ENCODE measurements at regions not wholly inside any gene's neighbourhood (a gene's known extent, or its start where the extent isn't known, plus 50 kb on each side); places are given as distances from the start of the nearest gene placed in this dataset.

- H3K9me3 ChIP-seq = no peaks in the 10 kb centered on the region
- in situ Hi-C loops (cut with MboI; ENCODE audit: low sequenced_read_pairs) = no loop called here
- H3K4me3 ChIP-seq = no peak overlapping the region
- H3K4me1 ChIP-seq = peaks cover 28% of the 10 kb centered on the region
- no peak for DNase-seq (ENCODE audit: low spot score in 2 of 2)
- H3K36me3 ChIP-seq (replicated peaks) = no peaks in the 10 kb centered on the region
- H3K27me3 ChIP-seq (ENCODE audit: low read depth) = no peaks in the 10 kb centered on the region
Observed at GRCh38 chr12:80045594-80045993, 53.7 kb upstream of the OTOGL start.

- Histone ChIP-seq H3K36me3 (replicated peaks) (no peaks in the 10 kb centered on the region), H3K4me1 (peaks cover 28% of the 10 kb centered on the region), H3K9me3 (no peaks in the 10 kb centered on the region), H3K27me3 (ENCODE audit: low read depth) (no peaks in the 10 kb centered on the region), H3K4me3 (no peak overlapping the region)
- DNase-seq (ENCODE audit: low spot score in 2 of 2) = no peak
- in situ Hi-C loops (cut with MboI; ENCODE audit: low sequenced_read_pairs) = no loop called here
Observed at GRCh38 chr12:80044694-80045046, 54.7 kb upstream of the OTOGL start.

- Histone ChIP-seq H3K27me3 (ENCODE audit: low read depth) (no peaks in the 10 kb centered on the region), H3K36me3 (replicated peaks) (no peaks in the 10 kb centered on the region), H3K9me3 (no peaks in the 10 kb centered on the region), H3K4me1 (peaks cover 16% of the 10 kb centered on the region), H3K4me3 (no peak overlapping the region)
- in situ Hi-C loops (cut with MboI; ENCODE audit: low sequenced_read_pairs) = no loop called here
- DNase-seq (ENCODE audit: low spot score in 2 of 2) = no peak
Observed at GRCh38 chr12:80041692-80042091, 57.6 kb upstream of the OTOGL start.

DNA sequence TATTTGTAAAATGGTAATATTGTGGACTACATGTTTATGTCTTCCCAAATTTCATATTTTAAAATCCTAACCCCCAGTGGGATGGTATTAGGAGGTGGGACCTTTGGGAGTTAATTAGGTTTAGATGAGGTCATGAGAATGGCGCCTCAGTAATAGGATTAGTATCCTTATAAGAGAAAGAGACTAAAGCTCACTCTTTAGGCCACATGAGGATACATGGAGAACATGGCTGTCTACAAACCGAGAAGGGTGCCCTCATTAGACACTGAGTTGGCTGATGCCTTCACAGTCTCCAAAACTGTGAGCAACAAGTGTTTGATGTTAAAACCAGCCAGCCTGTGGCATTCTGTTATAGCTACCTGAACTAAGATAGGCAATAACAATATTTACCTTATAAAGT is 58.3 kb upstream of the OTOGL start:
- no peaks in the 10 kb centered on the region for H3K36me3 ChIP-seq (replicated peaks)
- in situ Hi-C loops (cut with MboI; ENCODE audit: low sequenced_read_pairs) = no loop called here
- H3K27me3 ChIP-seq (ENCODE audit: low read depth) = no peaks in the 10 kb centered on the region
- no peaks in the 10 kb centered on the region for H3K9me3 ChIP-seq
- no peak overlapping the region for H3K4me3 ChIP-seq
- H3K4me1 ChIP-seq = peaks cover 9% of the 10 kb centered on the region
- DNase-seq (ENCODE audit: low spot score in 2 of 2) = no peak

DNA sequence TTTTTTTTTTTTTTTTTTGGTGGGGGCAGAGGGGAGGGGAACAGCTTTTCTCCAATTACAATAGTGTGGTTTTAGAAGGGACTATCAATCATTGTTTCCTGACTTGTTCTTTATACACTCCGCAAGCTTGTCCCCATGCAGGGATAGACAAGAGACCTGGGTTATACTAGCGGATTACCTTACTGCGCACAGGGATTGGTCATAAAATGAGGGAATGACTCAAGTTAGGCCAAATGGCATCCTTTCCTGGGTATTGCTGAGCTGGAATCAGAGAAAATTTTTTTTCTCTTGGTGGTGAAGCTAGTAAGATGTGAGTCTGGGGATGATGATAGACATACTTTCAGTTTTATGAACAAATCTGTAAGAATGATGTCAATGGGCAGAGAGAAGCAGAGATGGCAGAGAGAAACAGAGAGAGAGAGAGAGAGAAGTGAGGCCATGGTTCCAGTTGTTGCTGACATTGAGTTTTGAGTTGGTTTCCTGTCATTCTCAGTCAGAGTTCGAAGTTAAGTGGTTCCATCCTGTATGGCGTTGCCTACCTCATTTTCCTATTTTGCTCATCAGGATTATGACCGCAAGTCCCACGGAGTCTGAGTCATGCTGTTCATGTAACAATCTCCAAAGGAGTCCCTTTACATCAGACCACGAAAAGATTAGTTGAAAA is 59.1 kb upstream of the OTOGL start:
- no peak for DNase-seq (ENCODE audit: low spot score in 2 of 2)
- no peaks in the 10 kb centered on the region for H3K36me3 ChIP-seq (replicated peaks)
- no peak overlapping the region for H3K4me3 ChIP-seq
- no peaks in the 10 kb centered on the region for H3K9me3 ChIP-seq
- H3K27me3 ChIP-seq (ENCODE audit: low read depth) = no peaks in the 10 kb centered on the region
- in situ Hi-C loops (cut with MboI; ENCODE audit: low sequenced_read_pairs) = no loop called here
- H3K4me1 ChIP-seq = peaks cover 9% of the 10 kb centered on the region

DNA sequence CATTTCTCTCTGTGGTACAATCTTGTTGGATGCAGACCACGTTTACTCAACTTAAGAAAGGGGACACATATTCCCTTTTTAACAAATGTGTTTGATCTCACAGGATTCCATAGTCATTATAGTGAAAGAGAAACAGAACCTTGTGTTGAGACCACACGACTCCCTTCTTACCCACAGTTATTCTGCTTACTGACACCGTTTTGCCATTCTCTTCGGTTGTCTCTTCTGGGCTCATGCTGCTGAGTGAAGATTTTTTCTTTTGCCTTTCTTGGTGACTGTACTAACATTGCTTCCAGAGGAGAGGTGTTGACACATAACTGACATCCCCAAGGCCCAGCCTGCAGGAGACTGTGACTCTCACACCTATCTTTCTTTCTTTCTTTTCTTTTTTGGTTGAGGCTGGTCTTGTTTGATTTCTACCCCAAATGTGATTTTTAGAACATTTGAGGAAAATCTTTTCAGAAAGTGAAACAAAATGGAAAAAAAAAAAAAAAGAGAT is 61.2 kb upstream of the OTOGL start:
- H3K27me3 ChIP-seq (ENCODE audit: low read depth) = no peaks in the 10 kb centered on the region
- no peak overlapping the region for H3K4me3 ChIP-seq
- H3K4me1 ChIP-seq = peaks cover 9% of the 10 kb centered on the region
- no peaks in the 10 kb centered on the region for H3K36me3 ChIP-seq (replicated peaks)
- no peak for DNase-seq (ENCODE audit: low spot score in 2 of 2)
- H3K9me3 ChIP-seq = no peaks in the 10 kb centered on the region
- in situ Hi-C loops (cut with MboI; ENCODE audit: low sequenced_read_pairs) = no loop called here

DNA sequence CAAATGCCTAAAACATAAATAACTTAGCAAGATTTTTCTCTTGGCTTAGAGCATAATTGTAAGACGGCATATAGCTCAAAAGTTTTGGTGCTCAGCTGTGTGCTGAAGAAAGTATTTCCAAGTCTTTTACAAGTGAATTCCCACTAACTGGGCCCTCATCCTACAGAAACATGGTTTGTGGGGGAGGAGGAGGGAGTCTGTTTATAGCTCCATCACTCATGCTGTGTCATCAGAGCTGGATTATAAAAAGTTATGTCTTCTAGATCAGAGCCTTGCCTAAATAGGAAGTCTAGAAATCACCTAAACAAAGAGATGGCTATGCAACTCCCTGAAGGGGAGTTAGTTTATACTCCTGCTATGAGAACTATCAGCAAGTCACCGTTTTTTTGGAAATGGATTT is 65.9 kb upstream of the OTOGL start:
- in situ Hi-C loops (cut with MboI; ENCODE audit: low sequenced_read_pairs) = no loop called here
- no peaks in the 10 kb centered on the region for H3K36me3 ChIP-seq (replicated peaks)
- no peak for DNase-seq (ENCODE audit: low spot score in 2 of 2)
- no peaks in the 10 kb centered on the region for H3K9me3 ChIP-seq
- H3K27me3 ChIP-seq (ENCODE audit: low read depth) = no peaks in the 10 kb centered on the region
- no peaks in the 10 kb centered on the region; the same call in 1 of the 2 replicates for H3K4me1 ChIP-seq
- H3K4me3 ChIP-seq = no peak overlapping the region

GRCh38 chr12:80032946-80033345 is 66.4 kb upstream of the OTOGL start:
- Histone ChIP-seq H3K4me1 (no peaks in the 10 kb centered on the region; the same call in 1 of the 2 replicates), H3K4me3 (no peak overlapping the region), H3K36me3 (replicated peaks) (no peaks in the 10 kb centered on the region), H3K27me3 (ENCODE audit: low read depth) (no peaks in the 10 kb centered on the region), H3K9me3 (no peaks in the 10 kb centered on the region)
- in situ Hi-C loops (cut with MboI; ENCODE audit: low sequenced_read_pairs) = no loop called here
- no peak for DNase-seq (ENCODE audit: low spot score in 2 of 2)

- H3K9me3 ChIP-seq = no peaks in the 10 kb centered on the region
- H3K4me1 ChIP-seq = no peaks in the 10 kb centered on the region; the same call in 1 of the 2 replicates
- in situ Hi-C loops (cut with MboI; ENCODE audit: low sequenced_read_pairs) = no loop called here
- H3K27me3 ChIP-seq (ENCODE audit: low read depth) = no peaks in the 10 kb centered on the region
- no peak overlapping the region for H3K4me3 ChIP-seq
- no peak for DNase-seq (ENCODE audit: low spot score in 2 of 2)
- H3K36me3 ChIP-seq (replicated peaks) = no peaks in the 10 kb centered on the region
Observed at GRCh38 chr12:80031229-80031628, 68.1 kb upstream of the OTOGL start.

DNA sequence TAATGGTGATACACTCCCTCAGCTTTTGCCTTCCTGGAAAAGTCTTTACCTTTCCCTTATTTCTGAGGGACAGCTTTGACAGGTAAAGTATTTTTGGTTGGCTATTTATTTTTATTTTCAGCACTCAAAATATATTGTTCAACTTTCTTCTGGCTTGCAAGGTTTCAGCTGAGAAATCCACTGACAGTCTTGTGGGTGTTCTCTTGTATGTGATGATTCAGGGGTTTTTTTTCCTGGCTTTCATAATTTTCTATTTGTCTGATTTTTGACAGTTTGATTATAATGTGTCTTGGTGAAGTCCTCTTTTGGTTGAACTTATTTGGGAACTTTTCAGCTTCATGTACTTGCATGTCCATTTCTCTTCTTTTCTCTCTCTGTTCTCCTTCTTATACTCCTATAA is 73.7 kb upstream of the OTOGL start:
- H3K4me3 ChIP-seq = no peak overlapping the region
- no peaks in the 10 kb centered on the region for H3K9me3 ChIP-seq
- in situ Hi-C loops (cut with MboI; ENCODE audit: low sequenced_read_pairs) = no loop called here
- no peak for DNase-seq (ENCODE audit: low spot score in 2 of 2)
- no peaks in the 10 kb centered on the region for H3K4me1 ChIP-seq
- no peaks in the 10 kb centered on the region for H3K36me3 ChIP-seq (replicated peaks)
- no peaks in the 10 kb centered on the region for H3K27me3 ChIP-seq (ENCODE audit: low read depth)

DNA sequence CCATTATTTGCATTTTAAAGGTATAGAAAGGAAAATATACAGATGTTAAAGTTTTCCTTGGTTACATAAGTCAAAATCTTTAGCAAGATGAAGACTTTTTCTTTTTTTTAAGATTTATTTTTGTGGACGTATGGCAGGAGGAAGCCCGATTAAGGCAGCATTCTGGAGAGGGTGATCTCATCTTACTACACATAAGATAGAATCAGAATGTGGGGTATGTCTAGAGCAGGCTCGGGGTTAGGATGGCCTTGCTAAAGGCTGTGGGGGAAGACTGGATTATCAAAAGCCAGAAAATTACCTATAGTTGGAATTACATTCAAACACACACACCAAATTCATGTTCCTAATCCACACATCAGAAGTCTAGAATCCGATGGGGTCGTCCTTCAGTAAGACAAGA is 79.6 kb upstream of the OTOGL start:
- no peak overlapping the region for H3K4me3 ChIP-seq
- H3K9me3 ChIP-seq = no peaks in the 10 kb centered on the region
- H3K36me3 ChIP-seq (replicated peaks) = no peaks in the 10 kb centered on the region
- in situ Hi-C loops (cut with MboI; ENCODE audit: low sequenced_read_pairs) = no loop called here
- no peak for DNase-seq (ENCODE audit: low spot score in 2 of 2)
- no peaks in the 10 kb centered on the region for H3K27me3 ChIP-seq (ENCODE audit: low read depth)
- peaks cover 14% of the 10 kb centered on the region for H3K4me1 ChIP-seq

- DNase-seq (ENCODE audit: low spot score in 2 of 2) = no peak
- Histone ChIP-seq H3K36me3 (replicated peaks) (no peaks in the 10 kb centered on the region), H3K27me3 (ENCODE audit: low read depth) (no peaks in the 10 kb centered on the region), H3K4me1 (peaks cover 14% of the 10 kb centered on the region), H3K9me3 (no peaks in the 10 kb centered on the region), H3K4me3 (no peak overlapping the region)
- in situ Hi-C loops (cut with MboI; ENCODE audit: low sequenced_read_pairs) = no loop called here
Observed at GRCh38 chr12:80018119-80018518, 81.2 kb upstream of the OTOGL start.

DNA sequence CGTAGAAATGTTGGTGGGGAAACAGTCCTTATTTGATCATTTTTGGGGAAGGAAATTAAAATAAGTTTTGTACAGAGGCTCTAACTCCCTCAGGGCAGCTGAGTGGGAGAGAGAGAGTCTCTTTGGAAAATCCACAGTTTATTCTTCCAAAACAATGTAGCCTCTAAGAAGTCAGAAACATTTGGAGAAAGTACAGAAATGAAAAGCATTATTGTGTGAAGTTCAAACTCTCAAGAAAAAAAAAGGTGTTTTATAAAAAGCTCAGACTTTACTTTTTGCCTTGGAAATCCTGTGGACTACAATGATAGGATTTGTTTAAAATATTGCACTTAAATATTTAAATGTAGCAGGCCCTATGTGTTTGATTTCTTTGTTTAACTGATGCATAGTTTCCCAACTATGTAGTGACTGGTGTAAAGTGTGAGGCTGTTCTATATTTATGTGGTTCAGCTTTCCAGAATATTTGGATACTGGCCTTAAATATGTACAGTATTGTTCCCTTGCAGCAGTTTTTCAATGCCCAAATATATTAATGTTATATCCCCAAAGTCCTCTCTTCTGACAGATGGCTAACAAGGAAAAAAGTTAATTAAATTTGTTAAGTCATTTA is 82.0 kb upstream of the OTOGL start:
- no peaks in the 10 kb centered on the region for H3K27me3 ChIP-seq (ENCODE audit: low read depth)
- peak in 1 of 2 experiments; percentile 51 for DNase-seq (ENCODE audit: low spot score in 2 of 2)
- H3K4me3 ChIP-seq = no peak overlapping the region
- no peaks in the 10 kb centered on the region for H3K36me3 ChIP-seq (replicated peaks)
- H3K4me1 ChIP-seq = peaks cover 14% of the 10 kb centered on the region
- H3K9me3 ChIP-seq = no peaks in the 10 kb centered on the region
- in situ Hi-C loops (cut with MboI; ENCODE audit: low sequenced_read_pairs) = no loop called here

GRCh38 chr12:80016684-80017083 is 81.8 kb upstream of the PPP1R12A start:
- Histone ChIP-seq H3K4me3 (no peak overlapping the region), H3K36me3 (replicated peaks) (no peaks in the 10 kb centered on the region), H3K4me1 (peaks cover 14% of the 10 kb centered on the region), H3K27me3 (ENCODE audit: low read depth) (no peaks in the 10 kb centered on the region), H3K9me3 (no peaks in the 10 kb centered on the region)
- DNase-seq (ENCODE audit: low spot score in 2 of 2) = peak; percentile 21 to 73
- in situ Hi-C loops (cut with MboI; ENCODE audit: low sequenced_read_pairs) = no loop called here

GRCh38 chr12:80015660-80016059 is 80.8 kb upstream of the PPP1R12A start:
- in situ Hi-C loops (cut with MboI; ENCODE audit: low sequenced_read_pairs) = no loop called here
- Histone ChIP-seq H3K36me3 (replicated peaks) (no peaks in the 10 kb centered on the region), H3K4me3 (no peak overlapping the region), H3K4me1 (peaks cover 14% of the 10 kb centered on the region), H3K27me3 (ENCODE audit: low read depth) (no peaks in the 10 kb centered on the region), H3K9me3 (no peaks in the 10 kb centered on the region)
- DNase-seq (ENCODE audit: low spot score in 2 of 2) = no peak
